K562 (cell line): ENCODE measurements at regions not wholly inside any gene's neighbourhood (a gene's known extent, or its start where the extent isn't known, plus 50 kb on each side); places are given as distances from the start of the nearest gene placed in this dataset.

ENCODE experiments used
- DACH1 ChIP-seq: fragments of 450-650 bp; IDR thresholded peaks from 2 replicates; pipeline ENCODE4 v1.6.1; 2018; ENCODE audit not compliant: partially characterized antibody
- RBM22 ChIP-seq: fragments of 200-400 bp; formaldehyde crosslinking; IDR thresholded peaks from 2 replicates; pipeline ENCODE4 v1.6.1; 2018; ENCODE audit warnings: low read length, low read depth; ENCODE audit not compliant: poor library complexity, severe bottlenecking
- TEAD4 ChIP-seq, 2 experiments: sonication (generic) in 1 of 2; formaldehyde crosslinking in 1 of 2; IDR thresholded peaks; 2 replicates each; pipeline versions ENCODE4 v1.6.1 to v1.8.0; 2012 to 2022; ENCODE audit warnings: borderline replicate concordance in 1 of 2, inconsistent platforms in 1 of 2, low read length in 1 of 2, mild to moderate bottlenecking in 1 of 2, missing genetic modification reagents in 1 of 2
- ZBTB1 ChIP-seq: sonication (generic); formaldehyde crosslinking; IDR thresholded peaks from 2 replicates; pipeline ENCODE4 v1.8.1; 2023; ENCODE audit warnings: missing genetic modification reagents, low read depth, mild to moderate bottlenecking, borderline replicate concordance
- TF ChIP-seq, protein P1 (sequence below): fragments of 250-450 bp; sonication (Bioruptor Pico); IDR thresholded peaks from 2 replicates; pipeline ENCODE4 v1.4.0; 2020
- TF ChIP-seq, protein P2 (sequence below): fragments of 250-450 bp; sonication (Bioruptor Pico); IDR thresholded peaks from 2 replicates; pipeline ENCODE4 v1.4.0; 2020; ENCODE audit warnings: borderline replicate concordance

DNA sequence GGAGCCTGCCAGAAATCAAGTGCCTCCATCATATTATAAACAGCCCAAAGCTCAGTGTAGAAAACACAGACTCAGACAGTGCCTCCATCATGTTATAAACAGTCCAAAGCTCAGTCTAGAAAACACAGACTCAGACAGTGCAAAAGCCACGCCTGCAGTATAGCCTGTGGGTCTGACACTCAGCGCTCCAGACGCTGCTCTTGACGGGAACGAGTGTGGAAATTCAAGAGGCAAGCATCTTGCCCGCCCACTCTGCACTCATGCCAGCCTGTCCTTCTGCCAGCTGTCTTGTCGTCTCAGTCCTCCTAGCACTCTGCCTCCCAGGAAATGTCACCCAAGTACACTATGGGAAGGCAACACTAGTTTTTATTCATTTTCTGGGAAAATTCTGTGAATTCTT lies 274.2 kb upstream of the CDH4 start (continued):
- TF ChIP-seq, protein P1, sequence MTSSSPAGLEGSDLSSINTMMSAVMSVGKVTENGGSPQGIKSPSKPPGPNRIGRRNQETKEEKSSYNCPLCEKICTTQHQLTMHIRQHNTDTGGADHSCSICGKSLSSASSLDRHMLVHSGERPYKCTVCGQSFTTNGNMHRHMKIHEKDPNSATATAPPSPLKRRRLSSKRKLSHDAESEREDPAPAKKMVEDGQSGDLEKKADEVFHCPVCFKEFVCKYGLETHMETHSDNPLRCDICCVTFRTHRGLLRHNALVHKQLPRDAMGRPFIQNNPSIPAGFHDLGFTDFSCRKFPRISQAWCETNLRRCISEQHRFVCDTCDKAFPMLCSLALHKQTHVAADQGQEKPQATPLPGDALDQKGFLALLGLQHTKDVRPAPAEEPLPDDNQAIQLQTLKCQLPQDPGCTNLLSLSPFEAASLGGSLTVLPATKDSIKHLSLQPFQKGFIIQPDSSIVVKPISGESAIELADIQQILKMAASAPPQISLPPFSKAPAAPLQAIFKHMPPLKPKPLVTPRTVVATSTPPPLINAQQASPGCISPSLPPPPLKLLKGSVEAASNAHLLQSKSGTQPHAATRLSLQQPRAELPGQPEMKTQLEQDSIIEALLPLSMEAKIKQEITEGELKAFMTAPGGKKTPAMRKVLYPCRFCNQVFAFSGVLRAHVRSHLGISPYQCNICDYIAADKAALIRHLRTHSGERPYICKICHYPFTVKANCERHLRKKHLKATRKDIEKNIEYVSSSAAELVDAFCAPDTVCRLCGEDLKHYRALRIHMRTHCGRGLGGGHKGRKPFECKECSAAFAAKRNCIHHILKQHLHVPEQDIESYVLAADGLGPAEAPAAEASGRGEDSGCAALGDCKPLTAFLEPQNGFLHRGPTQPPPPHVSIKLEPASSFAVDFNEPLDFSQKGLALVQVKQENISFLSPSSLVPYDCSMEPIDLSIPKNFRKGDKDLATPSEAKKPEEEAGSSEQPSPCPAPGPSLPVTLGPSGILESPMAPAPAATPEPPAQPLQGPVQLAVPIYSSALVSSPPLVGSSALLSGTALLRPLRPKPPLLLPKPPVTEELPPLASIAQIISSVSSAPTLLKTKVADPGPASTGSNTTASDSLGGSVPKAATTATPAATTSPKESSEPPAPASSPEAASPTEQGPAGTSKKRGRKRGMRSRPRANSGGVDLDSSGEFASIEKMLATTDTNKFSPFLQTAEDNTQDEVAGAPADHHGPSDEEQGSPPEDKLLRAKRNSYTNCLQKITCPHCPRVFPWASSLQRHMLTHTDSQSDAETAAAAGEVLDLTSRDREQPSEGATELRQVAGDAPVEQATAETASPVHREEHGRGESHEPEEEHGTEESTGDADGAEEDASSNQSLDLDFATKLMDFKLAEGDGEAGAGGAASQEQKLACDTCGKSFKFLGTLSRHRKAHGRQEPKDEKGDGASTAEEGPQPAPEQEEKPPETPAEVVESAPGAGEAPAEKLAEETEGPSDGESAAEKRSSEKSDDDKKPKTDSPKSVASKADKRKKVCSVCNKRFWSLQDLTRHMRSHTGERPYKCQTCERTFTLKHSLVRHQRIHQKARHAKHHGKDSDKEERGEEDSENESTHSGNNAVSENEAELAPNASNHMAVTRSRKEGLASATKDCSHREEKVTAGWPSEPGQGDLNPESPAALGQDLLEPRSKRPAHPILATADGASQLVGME (CRISPR knock-in tag) = no peak
- TF ChIP-seq, protein P2, sequence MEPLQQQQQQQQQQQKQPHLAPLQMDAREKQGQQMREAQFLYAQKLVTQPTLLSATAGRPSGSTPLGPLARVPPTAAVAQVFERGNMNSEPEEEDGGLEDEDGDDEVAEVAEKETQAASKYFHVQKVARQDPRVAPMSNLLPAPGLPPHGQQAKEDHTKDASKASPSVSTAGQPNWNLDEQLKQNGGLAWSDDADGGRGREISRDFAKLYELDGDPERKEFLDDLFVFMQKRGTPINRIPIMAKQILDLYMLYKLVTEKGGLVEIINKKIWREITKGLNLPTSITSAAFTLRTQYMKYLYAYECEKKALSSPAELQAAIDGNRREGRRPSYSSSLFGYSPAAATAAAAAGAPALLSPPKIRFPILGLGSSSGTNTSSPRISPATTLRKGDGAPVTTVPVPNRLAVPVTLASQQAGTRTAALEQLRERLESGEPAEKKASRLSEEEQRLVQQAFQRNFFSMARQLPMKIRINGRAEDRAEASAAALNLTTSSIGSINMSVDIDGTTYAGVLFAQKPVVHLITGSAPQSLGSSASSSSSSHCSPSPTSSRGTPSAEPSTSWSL (CRISPR knock-in tag) = no peak
- TF ChIP-seq RBM22 = no peak
- TF ChIP-seq TEAD4 (IDR thresholded peaks at IDR 0.05; ENCODE audit: low read length) = no peak
- no peak for TF ChIP-seq TEAD4 (CRISPR knock-in tag; IDR thresholded peaks at IDR 0.05; ENCODE audit: borderline replicate concordance)
- TF ChIP-seq DACH1 = no peak
- no peak for TF ChIP-seq ZBTB1 (CRISPR knock-in tag)
